Calu3 (cell line): ENCODE measurements at regions not wholly inside any gene's neighbourhood (a gene's known extent, or its start where the extent isn't known, plus 50 kb on each side); places are given as distances from the start of the nearest gene placed in this dataset.

Experiments
- BruUV-seq: library from RNA; stranded (reverse); fragments of 400-500 nt; replicated peaks from 2 replicates; lab custom pipeline; 2021; lab: Mats Ljungman, UMichigan
- CTCF ChIA-PET: fragments of 300-600 bp; sonication (Branson Sonifier 250); formaldehyde crosslinking; loops from one replicate; lab custom pipeline; 2022; ENCODE audit warnings: antibody characterized with exemption; lab: Charles Lee
- DNase-seq: peaks from one replicate; pipeline ENCODE4 v3.0.0; 2022
- H3K27ac Mint-ChIP-seq: one replicate; pipeline ENCODE4 v1.8.0; 2022; ENCODE audit warnings: mixed read lengths; ENCODE audit not compliant: unreplicated experiment
- H3K27me3 Mint-ChIP-seq: one replicate; pipeline ENCODE4 v1.8.0; 2022; ENCODE audit warnings: mixed read lengths; ENCODE audit not compliant: unreplicated experiment
- H3K36me3 Mint-ChIP-seq: one replicate; pipeline ENCODE4 v1.8.0; 2022; ENCODE audit warnings: mild to moderate bottlenecking, moderate library complexity, mixed read lengths; ENCODE audit not compliant: insufficient read depth, unreplicated experiment
- H3K4me1 Mint-ChIP-seq: one replicate; pipeline ENCODE4 v1.8.0; 2022; ENCODE audit warnings: mild to moderate bottlenecking, low read depth, mixed read lengths; ENCODE audit not compliant: unreplicated experiment
- H3K4me3 Mint-ChIP-seq: one replicate; pipeline ENCODE4 v1.8.0; 2022; ENCODE audit warnings: mild to moderate bottlenecking, low read depth, moderate library complexity, mixed read lengths; ENCODE audit not compliant: unreplicated experiment
- H3K9me3 Mint-ChIP-seq: one replicate; pipeline ENCODE4 v1.8.0; 2022; ENCODE audit warnings: low read depth, mixed read lengths; ENCODE audit not compliant: unreplicated experiment
- CTCF ChIP-seq: fragments of 200-600 bp; IDR thresholded peaks from one replicate; pipeline ENCODE4 v1.8.0; 2022; ENCODE audit warnings: antibody characterized with exemption; ENCODE audit not compliant: unreplicated experiment
- intact Hi-C: fragments of 100-400 bp; cut with micrococcal nuclease; formaldehyde crosslinking; loops from one replicate; pipeline ENCODE4 v1.10.0; 2022; ENCODE audit not compliant: unreplicated experiment

- CTCF ChIA-PET = interaction anchor here (0.8 to 1.5 kb wide), 2 partner anchors 14 to 159 kb away, joined by 3 to 6 read pairs; no protein-coding TSS in a partner anchor
- DNase-seq = no peak
- Mint-ChIP-seq H3K36me3 (peaks cover 10% of the 10 kb centered on the region), H3K4me3 (peak overlapping the region; percentile 52), H3K4me1 (peaks cover 50% of the 10 kb centered on the region), H3K27ac (peak overlapping the region; percentile 83), H3K9me3 (no peaks in the 10 kb centered on the region), H3K27me3 (no peaks in the 10 kb centered on the region)
- BruUV-seq = no TSS peak
- no peak for TF ChIP-seq CTCF
- intact Hi-C loops = loop anchor here (5.0 kb wide), 4 partner anchors 51 to 144 kb away; no protein-coding TSS in a partner anchor
Observed at GRCh38 chr12:75877763-75878621, 153.6 kb downstream of the PHLDA1 start.

GRCh38 chr12:75876832-75877762, 154.5 kb downstream of the PHLDA1 start:
- peak overlapping the region; percentile 52 for H3K4me3 Mint-ChIP-seq
- no TSS peak for BruUV-seq
- no peaks in the 10 kb centered on the region for H3K9me3 Mint-ChIP-seq
- intact Hi-C loops = loop anchor here (5.0 kb wide), 4 partner anchors 50 to 145 kb away; no protein-coding TSS in a partner anchor
- H3K27me3 Mint-ChIP-seq = no peaks in the 10 kb centered on the region
- peaks cover 13% of the 10 kb centered on the region for H3K36me3 Mint-ChIP-seq
- peak overlapping the region; percentile 83 for H3K27ac Mint-ChIP-seq
- CTCF ChIA-PET = interaction anchor here (0.8 to 1.7 kb wide), 3 partner anchors 15 to 101 kb away, joined by 3 to 6 read pairs (median 3); no protein-coding TSS in a partner anchor
- no peak for TF ChIP-seq CTCF
- H3K4me1 Mint-ChIP-seq = peaks cover 52% of the 10 kb centered on the region
- peak; percentile 12 for DNase-seq

GRCh38 chr12:75874441-75874840, 157.1 kb downstream of the PHLDA1 start:
- intact Hi-C loops = no loop called here
- CTCF ChIA-PET = interaction anchor here (0.7 kb wide), 1 partner anchor 315 kb away, joined by 3 read pairs; no protein-coding TSS in a partner anchor
- peaks cover 52% of the 10 kb centered on the region for H3K4me1 Mint-ChIP-seq
- H3K36me3 Mint-ChIP-seq = peaks cover 18% of the 10 kb centered on the region
- BruUV-seq = no TSS peak
- H3K27ac Mint-ChIP-seq = no peak overlapping the region
- no peak for TF ChIP-seq CTCF
- no peaks in the 10 kb centered on the region for H3K27me3 Mint-ChIP-seq
- no peak for DNase-seq
- H3K4me3 Mint-ChIP-seq = no peak overlapping the region
- H3K9me3 Mint-ChIP-seq = no peaks in the 10 kb centered on the region

GRCh38 chr12:75872762-75873161, 158.8 kb downstream of the PHLDA1 start:
- CTCF ChIA-PET = no interaction called here
- no peak for TF ChIP-seq CTCF
- intact Hi-C loops = no loop called here
- H3K4me1 Mint-ChIP-seq = peaks cover 50% of the 10 kb centered on the region
- H3K36me3 Mint-ChIP-seq = peaks cover 18% of the 10 kb centered on the region
- BruUV-seq = no TSS peak
- H3K9me3 Mint-ChIP-seq = no peaks in the 10 kb centered on the region
- no peak for DNase-seq
- no peaks in the 10 kb centered on the region for H3K27me3 Mint-ChIP-seq
- H3K27ac Mint-ChIP-seq = peak overlapping the region; percentile 45
- no peak overlapping the region for H3K4me3 Mint-ChIP-seq
